ENCODE measurements at regions not wholly inside any gene's neighbourhood (a gene's known extent, or its start where the extent isn't known, plus 50 kb on each side); places are given as distances from the start of the nearest gene placed in this dataset.

DNA sequence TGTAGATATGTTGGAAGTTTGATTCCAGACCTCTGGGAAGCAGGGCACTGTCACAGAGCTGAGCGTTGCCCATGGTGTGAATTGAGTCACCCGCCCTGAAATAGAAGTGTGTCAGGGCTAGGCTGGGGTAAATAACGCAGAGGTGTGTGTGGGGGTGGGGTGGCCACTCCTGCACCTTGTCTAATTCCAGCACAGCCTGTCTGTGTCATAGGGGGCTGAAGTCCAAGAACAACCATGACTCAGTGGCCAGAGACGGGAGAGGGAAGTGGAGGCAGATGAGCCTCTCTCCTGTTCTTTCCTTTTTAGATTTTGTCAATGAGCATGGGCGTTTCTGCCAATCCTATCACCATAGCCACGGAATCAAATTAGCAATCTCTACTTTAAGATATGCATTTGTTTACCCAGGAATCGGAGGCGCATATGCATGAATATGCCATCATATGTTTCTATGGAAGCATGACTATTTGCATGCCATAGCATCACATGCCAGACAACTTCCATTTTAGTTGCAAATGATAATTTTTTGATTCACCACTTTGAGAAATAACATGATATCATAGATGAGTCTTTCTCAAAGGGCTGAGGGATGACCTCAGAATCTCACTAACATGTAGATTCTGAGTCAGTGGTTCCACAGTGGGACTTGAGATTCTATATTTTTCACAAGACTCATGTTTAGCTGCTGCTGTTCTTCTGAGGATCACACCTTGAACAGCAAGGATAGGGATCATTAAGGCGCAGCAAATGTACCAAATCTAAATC is 852.9 kb downstream of the DCDC2C start:
- in situ Hi-C loops (cut with MboI; ENCODE audit: low pct_unique_long_range_greater_than_20kb in 2 of 9, low sequenced_read_pairs in 9 of 9, unreplicated experiment in 9 of 9) = no loop called here
- WGBS, 10 experiments = 14 to 100% (median 79%) methylated on average over 2 to 7 of the region's 9 CpGs; no CpG with 5 or more reads in 1 of the 10 experiments
- peak; percentile 49 to 96 (median 86) for ATAC-seq (replicated peaks in 6 of 8)
- Histone ChIP-seq H3K27ac (no peak overlapping the region), H3K4me1 (replicated peaks in 1 of 2) (peaks cover 0 to 6% of the 10 kb centered on the region in 2 donors), H3K4me3 (no peak overlapping the region)

DNA sequence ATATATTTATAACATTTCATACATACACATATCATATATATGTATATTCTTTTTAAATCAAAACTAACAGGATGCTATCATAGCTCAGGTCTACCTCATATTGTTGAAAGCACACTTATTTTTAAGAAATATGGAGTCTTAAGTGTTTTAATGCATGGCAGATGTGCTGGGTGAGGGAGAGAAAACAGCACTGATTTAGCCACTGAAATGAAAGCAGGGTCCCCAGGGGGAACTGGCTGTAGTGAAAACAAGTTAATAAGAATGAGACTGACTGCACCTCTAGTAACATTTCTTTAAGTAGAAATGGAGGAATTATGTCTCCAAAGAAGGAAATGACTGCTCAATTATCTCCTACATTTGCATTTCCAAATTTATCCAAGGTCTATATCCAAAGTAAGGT is 857.8 kb downstream of the DCDC2C start:
- H3K4me3 ChIP-seq = no peak overlapping the region
- H3K27ac ChIP-seq = no peak overlapping the region
- H3K4me1 ChIP-seq (replicated peaks in 1 of 2) = peaks cover 0 to 10% of the 10 kb centered on the region in 2 donors
- in situ Hi-C loops (cut with MboI; ENCODE audit: low pct_unique_long_range_greater_than_20kb in 2 of 9, low sequenced_read_pairs in 9 of 9, unreplicated experiment in 9 of 9) = no loop called here
- ATAC-seq (replicated peaks in 6 of 8) = no peak

GRCh38 chr2:4576075-4576474 is 872.7 kb downstream of the DCDC2C start:
- WGBS, 10 experiments = 0 to 100% (median 30%) methylated on average over 1 of the region's 1 CpG; no CpG with 5 or more reads in 4 of the 10 experiments
- no peak for ATAC-seq (replicated peaks in 6 of 8)
- in situ Hi-C loops (cut with MboI; ENCODE audit: low pct_unique_long_range_greater_than_20kb in 2 of 9, low sequenced_read_pairs in 9 of 9, unreplicated experiment in 9 of 9) = loop anchor here in 1 of 9 experiments (25.0 kb wide), 1 partner anchor 89 kb away; no protein-coding TSS in a partner anchor
- H3K4me1 ChIP-seq (replicated peaks in 1 of 2) = peaks cover 0 to 6% of the 10 kb centered on the region in 2 donors
- H3K4me3 ChIP-seq = no peak overlapping the region
- H3K27ac ChIP-seq = no peak overlapping the region

DNA sequence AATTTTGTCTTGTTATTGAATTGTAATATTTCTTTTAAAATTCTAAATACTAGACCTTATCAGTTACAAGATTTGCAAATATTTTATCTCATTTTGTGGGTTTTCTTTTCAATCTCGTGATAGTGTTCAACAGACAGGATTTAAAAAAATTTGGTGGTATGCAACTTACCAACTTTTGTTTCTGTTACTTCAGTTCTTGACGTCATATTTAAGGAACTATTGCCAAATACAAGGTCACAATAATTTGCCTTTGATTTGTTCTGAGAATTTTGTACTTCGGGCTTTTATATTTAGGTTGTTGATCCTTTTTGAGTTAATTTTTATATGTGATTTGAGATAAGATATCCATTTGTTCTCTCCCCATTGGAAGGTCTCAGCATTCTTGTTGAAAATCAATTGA is 876.6 kb downstream of the DCDC2C start:
- no peak for ATAC-seq (replicated peaks in 6 of 8)
- WGBS, 10 experiments = 0 to 93% (median 75%) methylated on average over 2 to 3 of the region's 3 CpGs
- Histone ChIP-seq H3K4me3 (no peak overlapping the region), H3K4me1 (replicated peaks in 1 of 2) (peaks cover 0 to 6% of the 10 kb centered on the region in 2 donors), H3K27ac (no peak overlapping the region)
- in situ Hi-C loops (cut with MboI; ENCODE audit: low pct_unique_long_range_greater_than_20kb in 2 of 9, low sequenced_read_pairs in 9 of 9, unreplicated experiment in 9 of 9) = loop anchor here in 1 of 9 experiments (25.0 kb wide), 1 partner anchor 93 kb away; no protein-coding TSS in a partner anchor

DNA sequence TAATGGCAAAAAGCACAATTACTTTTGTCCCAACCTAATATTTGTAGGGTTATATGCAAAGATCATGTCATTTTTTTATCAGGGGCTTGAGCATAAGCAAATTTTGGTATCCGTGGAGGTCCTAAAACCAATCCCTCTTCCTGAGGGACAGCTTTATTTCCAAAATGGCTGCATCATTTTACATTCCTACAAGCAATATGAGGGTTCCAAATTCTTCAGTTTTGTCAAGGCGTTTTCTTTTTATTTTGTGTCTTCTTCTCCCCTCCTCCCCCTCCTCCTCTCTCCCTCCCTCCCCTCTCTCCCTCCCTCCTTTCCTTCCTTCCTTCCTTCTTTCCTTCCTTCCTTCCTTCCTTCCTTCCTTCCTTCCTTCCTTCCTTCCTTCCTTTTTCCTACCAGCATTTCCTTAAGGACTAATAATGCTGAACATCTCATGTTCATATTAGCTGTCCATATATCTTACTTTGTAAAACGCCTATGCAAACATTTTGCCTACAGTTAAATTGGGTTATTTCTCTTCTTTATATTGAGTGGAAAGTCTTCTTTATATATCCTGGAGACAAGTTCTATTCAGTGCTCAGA is 881.8 kb downstream of the DCDC2C start:
- in situ Hi-C loops (cut with MboI; ENCODE audit: low pct_unique_long_range_greater_than_20kb in 2 of 9, low sequenced_read_pairs in 9 of 9, unreplicated experiment in 9 of 9) = loop anchor here in 1 of 9 experiments (25.0 kb wide), 1 partner anchor 98 kb away; no protein-coding TSS in a partner anchor
- WGBS, 10 experiments = 0 to 89% (median 70%) methylated on average over 1 to 2 of the region's 3 CpGs
- H3K27ac ChIP-seq = no peak overlapping the region
- no peaks in the 10 kb centered on the region for H3K4me1 ChIP-seq (replicated peaks in 1 of 2)
- no peak for ATAC-seq (replicated peaks in 6 of 8)
- H3K4me3 ChIP-seq = no peak overlapping the region

- 0 to 100% (median 73%) methylated on average over 1 to 2 of the region's 2 CpGs; no CpG with 5 or more reads in 1 of the 10 experiments for WGBS, 10 experiments
- in situ Hi-C loops (cut with MboI; ENCODE audit: low pct_unique_long_range_greater_than_20kb in 2 of 9, low sequenced_read_pairs in 9 of 9, unreplicated experiment in 9 of 9) = loop anchor here in 1 of 9 experiments (25.0 kb wide), 1 partner anchor 101 kb away; no protein-coding TSS in a partner anchor
- Histone ChIP-seq H3K4me3 (no peak overlapping the region), H3K27ac (no peak overlapping the region), H3K4me1 (replicated peaks in 1 of 2) (no peaks in the 10 kb centered on the region)
- ATAC-seq (replicated peaks in 6 of 8) = no peak
Measured at GRCh38 chr2:4588606-4589005, 885.2 kb downstream of the DCDC2C start.

DNA sequence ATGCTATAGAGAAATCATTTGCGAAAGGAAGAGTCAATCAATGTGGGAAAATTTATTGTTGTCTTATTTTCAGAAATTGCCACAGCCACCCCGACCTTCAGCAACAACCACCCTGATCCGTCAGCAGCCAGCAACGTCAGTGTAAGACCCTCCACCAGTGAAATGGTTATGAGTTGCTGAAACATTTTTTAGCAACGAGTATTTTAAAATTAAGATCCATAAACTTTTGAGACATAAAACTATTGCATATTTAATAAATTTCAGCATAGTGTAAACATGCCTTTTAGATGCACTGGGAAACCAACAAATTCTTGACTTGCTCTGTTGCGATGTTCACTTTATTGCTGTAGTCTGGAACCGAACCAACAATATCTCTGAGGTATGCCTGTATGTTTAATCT is 887.9 kb downstream of the DCDC2C start:
- no peak for ATAC-seq (replicated peaks in 6 of 8)
- WGBS, 10 experiments = 4 to 100% (median 71%) methylated on average over 1 to 7 of the region's 7 CpGs
- no peak overlapping the region for H3K27ac ChIP-seq
- in situ Hi-C loops (cut with MboI; ENCODE audit: low pct_unique_long_range_greater_than_20kb in 2 of 9, low sequenced_read_pairs in 9 of 9, unreplicated experiment in 9 of 9) = loop anchor here in 1 of 9 experiments (25.0 kb wide), 1 partner anchor 104 kb away; no protein-coding TSS in a partner anchor
- no peak overlapping the region for H3K4me3 ChIP-seq
- H3K4me1 ChIP-seq (replicated peaks in 1 of 2) = no peaks in the 10 kb centered on the region

DNA sequence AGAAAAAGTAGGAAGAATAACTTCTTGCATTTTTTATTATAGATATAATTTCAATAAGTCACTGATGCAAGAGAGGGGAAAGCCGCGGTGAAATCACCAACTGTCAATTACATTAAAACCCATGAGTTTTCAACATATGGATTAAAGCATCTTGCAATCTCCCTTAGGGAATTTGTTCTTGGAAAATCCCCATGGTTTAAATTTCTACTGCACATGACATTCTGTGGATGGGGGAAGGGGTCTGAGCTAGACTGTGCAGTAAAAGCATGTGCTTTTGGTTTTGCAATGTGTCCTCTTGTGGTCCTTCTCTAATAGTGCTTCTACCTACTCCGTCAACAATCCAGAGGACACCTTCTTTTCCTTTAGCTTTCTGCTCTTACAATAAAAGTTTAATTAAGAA is 894.0 kb downstream of the DCDC2C start:
- H3K4me1 ChIP-seq (replicated peaks in 1 of 2) = peaks cover 0 to 11% of the 10 kb centered on the region in 2 donors
- 0 to 96% (median 4%) methylated on average over 1 to 3 of the region's 3 CpGs; no CpG with 5 or more reads in 2 of the 10 experiments for WGBS, 10 experiments
- peak in 5 of 8 experiments; percentile 45 to 94 (median 62) for ATAC-seq (replicated peaks in 6 of 8)
- in situ Hi-C loops (cut with MboI; ENCODE audit: low pct_unique_long_range_greater_than_20kb in 2 of 9, low sequenced_read_pairs in 9 of 9, unreplicated experiment in 9 of 9) = loop anchor here in 1 of 9 experiments (25.0 kb wide), 1 partner anchor 110 kb away; no protein-coding TSS in a partner anchor
- H3K4me3 ChIP-seq = no peak overlapping the region
- no peak overlapping the region for H3K27ac ChIP-seq

DNA sequence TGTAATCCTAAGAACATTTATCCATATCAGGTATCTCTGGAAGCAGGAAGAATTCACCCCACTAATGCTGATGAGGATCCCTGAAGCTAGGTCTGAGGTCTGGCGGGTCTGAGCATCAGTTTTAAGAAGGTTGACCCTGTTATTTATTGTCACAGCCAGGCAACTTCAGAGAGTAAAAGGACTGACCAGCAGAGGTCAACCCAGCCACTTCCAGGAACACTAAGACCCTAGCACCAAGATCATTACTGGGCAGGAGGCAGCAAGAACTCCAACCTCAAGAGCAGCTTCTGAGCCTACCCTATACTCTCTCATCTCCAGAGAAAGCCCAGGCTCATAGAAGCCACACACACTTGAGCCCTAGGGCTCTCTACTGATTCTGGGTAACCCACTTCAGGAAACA is 901.4 kb downstream of the DCDC2C start:
- no peak for ATAC-seq (replicated peaks in 6 of 8)
- Histone ChIP-seq H3K4me1 (replicated peaks in 1 of 2) (no peaks in the 10 kb centered on the region), H3K27ac (no peak overlapping the region), H3K4me3 (no peak overlapping the region)
- in situ Hi-C loops (cut with MboI; ENCODE audit: low pct_unique_long_range_greater_than_20kb in 2 of 9, low sequenced_read_pairs in 9 of 9, unreplicated experiment in 9 of 9) = no loop called here
- 82% methylated on average over 1 of the region's 1 CpG; no CpG with 5 or more reads in 9 of the 10 experiments for WGBS, 10 experiments

DNA sequence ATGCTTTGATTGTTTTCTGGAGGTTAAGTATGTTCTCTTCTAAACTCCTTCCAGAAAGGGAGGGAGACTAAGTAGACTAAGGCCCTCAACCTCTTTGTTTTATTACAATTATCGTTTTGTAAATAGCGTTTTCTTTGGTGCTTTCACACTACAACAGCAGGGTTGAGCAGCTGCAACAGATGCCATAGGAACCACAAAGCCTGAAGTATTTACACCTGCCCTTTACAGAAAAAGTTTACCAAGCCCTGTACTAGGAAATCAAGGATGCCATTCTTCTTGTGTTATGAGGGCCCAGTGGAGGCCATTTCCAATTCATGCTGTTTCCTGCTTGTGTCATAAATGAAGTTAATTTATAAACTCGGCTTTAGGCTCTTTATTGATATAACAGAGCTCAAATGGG is 914.8 kb downstream of the DCDC2C start:
- in situ Hi-C loops (cut with MboI; ENCODE audit: low pct_unique_long_range_greater_than_20kb in 2 of 9, low sequenced_read_pairs in 9 of 9, unreplicated experiment in 9 of 9) = no loop called here
- Histone ChIP-seq H3K4me1 (replicated peaks in 1 of 2) (no peaks in the 10 kb centered on the region), H3K4me3 (no peak overlapping the region), H3K27ac (no peak overlapping the region)
- no peak for ATAC-seq (replicated peaks in 6 of 8)
- WGBS, 10 experiments = 0 to 100% (median 81%) methylated on average over 1 to 3 of the region's 3 CpGs; no CpG with 5 or more reads in 1 of the 10 experiments

- Histone ChIP-seq H3K4me3 (no peak overlapping the region), H3K4me1 (replicated peaks in 1 of 2) (no peaks in the 10 kb centered on the region), H3K27ac (no peak overlapping the region)
- ATAC-seq (replicated peaks in 6 of 8) = no peak
- in situ Hi-C loops (cut with MboI; ENCODE audit: low pct_unique_long_range_greater_than_20kb in 2 of 9, low sequenced_read_pairs in 9 of 9, unreplicated experiment in 9 of 9) = no loop called here
- WGBS, 10 experiments = 50 to 100% (median 79%) methylated on average over 1 to 12 of the region's 12 CpGs
Measured at GRCh38 chr2:4618630-4619228, 915.4 kb downstream of the DCDC2C start.

- in situ Hi-C loops (cut with MboI; ENCODE audit: low pct_unique_long_range_greater_than_20kb in 2 of 9, low sequenced_read_pairs in 9 of 9, unreplicated experiment in 9 of 9) = no loop called here
- ATAC-seq (replicated peaks in 6 of 8) = peak in 5 of 8 experiments; percentile 70 to 95 (median 94)
- whole genome bisulfite sequencing, 10 experiments = 6 to 100% (median 63%) methylated on average over 1 to 6 of the region's 6 CpGs; no CpG with 5 or more reads in 1 of the 10 experiments
- Histone ChIP-seq H3K4me3 (no peak overlapping the region), H3K27ac (peak overlapping the region in 1 of 2 donors; percentile 55), H3K4me1 (replicated peaks in 1 of 2) (peaks cover 13 to 18% of the 10 kb centered on the region in 2 donors)
Measured at GRCh38 chr2:4628998-4629501, 925.7 kb downstream of the DCDC2C start.

- Histone ChIP-seq H3K4me1 (replicated peaks in 1 of 2) (peaks cover 0 to 7% of the 10 kb centered on the region in 2 donors), H3K27ac (no peak overlapping the region), H3K4me3 (no peak overlapping the region)
- no peak for ATAC-seq (replicated peaks in 6 of 8)
- in situ Hi-C loops (cut with MboI; ENCODE audit: low pct_unique_long_range_greater_than_20kb in 2 of 9, low sequenced_read_pairs in 9 of 9, unreplicated experiment in 9 of 9) = no loop called here
- 0 to 67% (median 26%) methylated on average over 1 to 4 of the region's 4 CpGs; no CpG with 5 or more reads in 1 of the 10 experiments for WGBS, 10 experiments
Measured at GRCh38 chr2:4635289-4635688, 931.9 kb downstream of the DCDC2C start.

All from motor neuron (in vitro differentiated cells).